Retinal pigment epithelial cell (primary cell): ENCODE measurements at regions not wholly inside any gene's neighbourhood (a gene's known extent, or its start where the extent isn't known, plus 50 kb on each side); places are given as distances from the start of the nearest gene placed in this dataset.
"Not testable (repeated sequence)": the region's sequence is repeated elsewhere in the genome, so short reads cannot be mapped to it uniquely, and the experiment has no call there.

Experiments used
- DNase-seq: peaks from one replicate; pipeline ENCODE4 v3.0.0-alpha.2; 2010; ENCODE audit warnings: low read depth
- H3K4me3 ChIP-seq: 2 replicates; pipeline ENCODE4 v1.5.1; 2011; ENCODE audit warnings: mild to moderate bottlenecking, low read length, control low read depth, moderate library complexity
- TF ChIP-seq, protein P1 (sequence below): conservative IDR thresholded peaks from 2 replicates; pipeline ENCODE4 v1.5.1; 2011; ENCODE audit warnings: low read depth, low read length, control low read depth, inconsistent platforms

DNA sequence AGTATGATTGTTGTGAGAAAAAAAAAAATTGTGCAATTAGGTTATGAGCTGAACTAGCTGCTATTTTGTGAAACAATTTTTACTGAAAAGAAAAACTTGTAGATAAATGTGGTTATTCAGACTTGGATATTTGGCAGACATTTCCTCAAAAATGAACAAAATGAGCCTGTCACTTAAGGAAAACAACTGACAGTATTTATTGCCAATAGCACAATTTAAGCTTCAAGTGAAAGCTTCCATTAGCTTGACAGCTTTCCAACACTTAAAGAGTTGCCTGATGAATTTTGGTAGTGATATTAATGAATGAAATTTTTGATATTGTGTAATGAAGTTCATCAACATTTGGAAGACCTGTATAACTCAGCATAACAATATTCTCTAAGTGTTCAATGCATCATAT is 116.1 kb upstream of the RGS1 start:
- H3K4me3 ChIP-seq: no peak overlapping the region
- TF ChIP-seq, protein P1, sequence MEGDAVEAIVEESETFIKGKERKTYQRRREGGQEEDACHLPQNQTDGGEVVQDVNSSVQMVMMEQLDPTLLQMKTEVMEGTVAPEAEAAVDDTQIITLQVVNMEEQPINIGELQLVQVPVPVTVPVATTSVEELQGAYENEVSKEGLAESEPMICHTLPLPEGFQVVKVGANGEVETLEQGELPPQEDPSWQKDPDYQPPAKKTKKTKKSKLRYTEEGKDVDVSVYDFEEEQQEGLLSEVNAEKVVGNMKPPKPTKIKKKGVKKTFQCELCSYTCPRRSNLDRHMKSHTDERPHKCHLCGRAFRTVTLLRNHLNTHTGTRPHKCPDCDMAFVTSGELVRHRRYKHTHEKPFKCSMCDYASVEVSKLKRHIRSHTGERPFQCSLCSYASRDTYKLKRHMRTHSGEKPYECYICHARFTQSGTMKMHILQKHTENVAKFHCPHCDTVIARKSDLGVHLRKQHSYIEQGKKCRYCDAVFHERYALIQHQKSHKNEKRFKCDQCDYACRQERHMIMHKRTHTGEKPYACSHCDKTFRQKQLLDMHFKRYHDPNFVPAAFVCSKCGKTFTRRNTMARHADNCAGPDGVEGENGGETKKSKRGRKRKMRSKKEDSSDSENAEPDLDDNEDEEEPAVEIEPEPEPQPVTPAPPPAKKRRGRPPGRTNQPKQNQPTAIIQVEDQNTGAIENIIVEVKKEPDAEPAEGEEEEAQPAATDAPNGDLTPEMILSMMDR: no peak
- no peak for DNase-seq

DNA sequence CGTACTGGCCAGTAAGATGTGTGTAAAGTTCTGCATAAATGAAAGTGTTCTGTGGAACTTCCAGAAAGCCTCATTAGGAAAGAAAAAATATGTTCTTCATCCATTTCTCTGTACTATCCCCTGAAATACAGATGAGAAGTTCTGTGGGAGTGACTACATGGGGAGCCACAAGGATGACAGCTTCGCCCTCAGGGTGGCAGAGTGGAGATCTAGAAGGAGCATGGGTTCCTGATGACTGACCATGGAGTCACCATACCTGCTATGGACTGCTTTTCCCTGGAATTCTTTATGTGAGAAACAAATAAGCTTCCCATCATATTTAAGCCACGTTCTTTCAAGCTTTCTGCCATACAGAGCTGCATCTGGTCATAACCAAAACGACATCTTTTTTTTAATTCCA is 113.9 kb upstream of the RGS1 start:
- TF ChIP-seq, protein P1: no peak
- no peak overlapping the region for H3K4me3 ChIP-seq
- DNase-seq: no peak

DNA sequence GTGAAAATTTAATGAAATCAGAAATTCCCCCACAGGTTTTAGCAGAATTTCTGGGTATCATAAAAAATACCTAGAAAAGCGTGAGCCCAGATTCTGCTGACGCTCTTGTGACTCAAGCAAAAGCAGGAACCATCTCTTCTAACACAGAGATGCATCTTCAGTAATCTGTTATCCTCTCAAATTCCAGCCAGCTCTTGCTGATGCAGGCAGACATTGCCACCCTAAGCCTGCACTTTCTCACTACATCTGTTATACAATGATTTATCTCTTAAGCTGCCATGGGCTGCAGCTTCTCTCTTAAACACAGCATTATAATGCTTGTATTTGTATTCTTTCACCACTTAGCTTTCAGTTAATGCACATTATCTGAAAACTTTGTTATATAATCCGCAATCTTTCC is 113.0 kb upstream of the RGS1 start:
- no peak for DNase-seq
- TF ChIP-seq, protein P1: no peak
- H3K4me3 ChIP-seq: no peak overlapping the region

DNA sequence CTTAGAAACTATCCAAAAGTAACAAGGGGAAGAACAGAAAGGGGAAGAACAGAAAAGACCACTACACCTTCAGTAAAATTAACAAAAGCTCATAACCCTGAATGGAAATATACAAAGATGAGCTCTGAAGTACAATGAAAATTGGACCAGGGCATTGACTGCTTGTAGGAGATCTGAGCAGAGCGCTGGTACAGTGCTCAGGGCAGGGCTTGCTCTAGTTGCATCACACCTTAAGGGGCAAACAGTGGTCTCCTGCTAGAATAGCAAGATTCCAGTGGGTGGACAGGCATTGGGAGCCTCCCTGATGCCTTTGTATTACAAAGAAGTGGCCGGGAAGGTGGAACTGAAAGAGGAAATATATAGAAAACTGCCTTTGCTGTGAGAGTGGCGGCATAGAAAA is 111.9 kb upstream of the RGS1 start:
- TF ChIP-seq, protein P1: no peak
- DNase-seq: no peak
- H3K4me3 ChIP-seq: no peak overlapping the region

DNA sequence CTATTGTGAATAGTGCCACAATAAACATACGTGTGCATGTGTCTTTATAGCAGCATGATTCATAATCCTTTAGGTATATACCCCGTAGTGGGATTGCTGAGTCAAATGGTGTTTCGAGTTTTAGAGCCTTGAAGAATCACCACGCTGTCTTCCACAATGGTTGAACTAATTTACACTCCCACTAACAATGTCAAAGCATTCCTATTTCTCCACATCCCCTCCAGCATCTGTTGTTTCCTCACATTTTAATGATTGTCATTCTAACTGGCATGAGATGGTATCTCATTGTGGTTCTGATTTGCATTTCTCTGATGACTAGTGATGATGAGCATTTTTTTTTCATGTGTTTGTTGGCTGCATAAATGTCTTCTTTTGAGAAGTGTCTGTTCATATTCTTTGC is 110.4 kb upstream of the RGS1 start:
- H3K4me3 ChIP-seq, DNase-seq: not testable (repeated sequence)

DNA sequence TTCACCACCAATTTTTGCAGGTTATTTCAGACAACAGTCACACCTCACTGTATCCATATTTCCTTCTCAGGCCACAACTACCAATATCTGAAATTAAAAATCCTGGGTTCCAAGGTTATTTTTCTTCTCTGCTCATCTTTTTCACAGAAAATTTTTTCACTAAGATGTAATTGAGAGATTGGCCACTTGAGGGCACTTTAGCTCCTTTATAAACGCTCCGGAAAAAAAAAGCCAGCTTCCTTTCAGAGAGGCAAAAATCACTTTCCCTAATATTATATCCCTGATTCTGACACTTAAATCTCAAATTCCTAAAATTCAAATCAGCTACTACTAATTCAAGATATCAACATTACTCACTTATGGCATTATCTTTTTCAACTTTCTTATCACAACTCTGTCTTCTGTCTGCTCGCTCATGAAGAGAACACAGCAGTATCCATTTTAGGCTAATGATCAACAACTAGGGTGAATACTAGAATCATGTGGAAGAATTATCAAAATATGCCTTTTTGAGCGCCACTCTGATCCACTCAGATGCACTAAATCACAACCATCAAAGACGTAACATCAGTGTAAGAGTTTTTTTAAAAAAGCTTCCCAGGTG is 101.4 kb upstream of the RGS1 start:
- TF ChIP-seq, protein P1: peak; percentile 43
- H3K4me3 ChIP-seq: no peak overlapping the region
- no peak for DNase-seq

DNA sequence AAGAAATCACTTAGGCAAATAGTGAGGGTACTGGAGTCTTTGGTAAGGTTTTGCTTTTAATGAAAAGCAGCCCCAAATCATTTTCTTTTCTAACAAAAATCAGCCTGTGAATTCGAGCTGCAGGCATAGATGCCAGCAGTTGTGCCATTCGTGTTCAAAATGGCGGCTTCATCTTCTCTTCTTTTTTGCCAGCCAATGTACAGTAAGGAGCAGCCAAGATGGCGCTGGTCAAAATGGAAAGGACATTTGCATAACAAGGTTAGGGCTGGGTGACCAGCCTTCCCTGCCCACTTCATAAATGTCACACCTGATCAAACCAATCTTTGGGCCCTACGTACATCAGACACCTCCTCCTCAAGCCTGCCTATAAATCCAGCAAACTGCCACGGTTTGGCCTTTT is 100.2 kb upstream of the RGS1 start:
- H3K4me3 ChIP-seq: no peak overlapping the region
- TF ChIP-seq, protein P1: no peak
- DNase-seq: no peak

DNA sequence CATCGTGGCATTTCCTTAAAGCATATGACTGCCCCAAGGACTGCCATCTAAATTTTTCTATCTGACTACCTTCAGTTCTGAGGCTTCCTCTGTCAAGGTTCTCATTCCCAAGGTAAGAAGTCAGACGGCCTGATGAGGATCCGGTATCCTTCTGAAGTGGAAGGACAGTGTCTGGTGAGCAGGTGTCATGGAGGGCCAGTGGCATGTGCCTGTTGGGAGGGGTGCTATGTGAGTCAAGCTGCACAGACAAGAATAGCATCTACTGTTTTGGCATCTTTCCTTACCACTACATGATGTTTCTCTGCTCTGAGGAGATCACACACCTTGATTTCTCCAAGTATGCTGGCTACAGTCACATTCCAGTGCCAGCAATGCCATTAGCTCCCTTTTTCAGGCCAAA is 99.6 kb upstream of the RGS1 start:
- no peak for DNase-seq
- no peak overlapping the region for H3K4me3 ChIP-seq
- TF ChIP-seq, protein P1: no peak
